Panc1 (cell line): ENCODE measurements at regions not wholly inside any gene's neighbourhood (a gene's known extent, or its start where the extent isn't known, plus 50 kb on each side); places are given as distances from the start of the nearest gene placed in this dataset.

Experiments used
- ATAC-seq: fragments of 200-7000 bp; cut with Tn5 transposase; 2 replicates; pipeline ENCODE4 v1.9.1; 2020; ENCODE audit warnings: mild to moderate bottlenecking, moderate library complexity
- BruUV-seq: library from RNA; stranded (reverse); fragments of 400-500 nt; replicated peaks from 2 replicates; lab custom pipeline; 2021; lab: Mats Ljungman, UMichigan
- CTCF ChIA-PET: fragments of 300-600 bp; sonication (Branson Sonifier 250); formaldehyde crosslinking; loops from one replicate; lab custom pipeline; 2022; ENCODE audit warnings: antibody characterized with exemption; lab: Charles Lee
- POLR2A ChIA-PET: fragments of 300-600 bp; sonication (Branson Sonifier 250); formaldehyde crosslinking; loops from one replicate; lab custom pipeline; 2022; ENCODE audit warnings: antibody characterized with exemption; lab: Charles Lee
- DNase-seq: peaks from one replicate; pipeline ENCODE4 v3.0.0-alpha.2; 2010; ENCODE audit warnings: low read depth, low spot score
- H3K27ac ChIP-seq: 2 replicates; pipeline ENCODE4 v1.5.1; 2011; ENCODE audit warnings: mild to moderate bottlenecking, low read length, inconsistent platforms
- H3K27me3 ChIP-seq: fragments of 200-500 bp; sonication (Bioruptor generic); 2 replicates; pipeline ENCODE4 v1.6.0; 2014; ENCODE audit warnings: low read length, inconsistent platforms; ENCODE audit not compliant: control insufficient read depth, insufficient read depth
- H3K36me3 ChIP-seq: fragments of 200-500 bp; sonication (Bioruptor generic); 2 replicates; pipeline ENCODE4 v1.5.1; 2014; ENCODE audit warnings: inconsistent platforms, mild to moderate bottlenecking, low read length, moderate library complexity; ENCODE audit not compliant: control insufficient read depth, insufficient read depth
- H3K4me1 ChIP-seq: 2 replicates; pipeline ENCODE4 v1.5.1; 2011; ENCODE audit warnings: inconsistent platforms, mild to moderate bottlenecking, low read length, moderate library complexity; ENCODE audit not compliant: control insufficient read depth, insufficient read depth
- H3K4me3 ChIP-seq, 2 experiments: 2 replicates each; pipeline ENCODE4 v1.5.1; 2011 to 2012; ENCODE audit warnings: low read depth in 2 of 2, low read length in 2 of 2, mild to moderate bottlenecking in 2 of 2, inconsistent platforms in 1 of 2, moderate library complexity in 1 of 2
- H3K9me3 ChIP-seq: fragments of 200-500 bp; sonication (Bioruptor generic); 2 replicates; pipeline ENCODE4 v1.5.1; 2014; ENCODE audit warnings: low read depth, mild to moderate bottlenecking, inconsistent platforms, low read length, moderate library complexity; ENCODE audit not compliant: control insufficient read depth, insufficient read depth
- CTCF ChIP-seq: fragments of 450-650 bp; IDR thresholded peaks from 2 replicates; pipeline ENCODE4 v1.5.1; 2017; ENCODE audit warnings: mild to moderate bottlenecking
- REST ChIP-seq, 2 experiments: IDR thresholded peaks; 2 replicates each; pipeline ENCODE4 v1.6.1; 2011 to 2012; ENCODE audit warnings: low read depth in 2 of 2, control low read depth in 1 of 2, low read length in 1 of 2, mild to moderate bottlenecking in 1 of 2, moderate library complexity in 1 of 2; ENCODE audit not compliant: insufficient read depth in 1 of 2
- SIN3A ChIP-seq: IDR thresholded peaks from 2 replicates; pipeline ENCODE4 v1.6.1; 2012; ENCODE audit warnings: low read depth, mild to moderate bottlenecking, low read length, moderate library complexity, borderline replicate concordance; ENCODE audit not compliant: insufficient read depth
- TCF7L2 ChIP-seq: IDR thresholded peaks from 2 replicates; pipeline ENCODE4 v1.6.1; 2011; ENCODE audit warnings: mild to moderate bottlenecking, low read depth, low read length, inconsistent platforms
- in situ Hi-C: cut with HindIII; loops from 2 replicates; pipeline ENCODE4 v1.10.0; 2016; ENCODE audit warnings: low sequenced_read_pairs, low pct_unique_long_range_greater_than_20kb
- intact Hi-C: fragments of 100-400 bp; cut with micrococcal nuclease; formaldehyde crosslinking; loops from one replicate; pipeline ENCODE4 v1.10.0; 2022; ENCODE audit not compliant: unreplicated experiment

GRCh38 chr7:118366363-118366762, 141.9 kb downstream of the ANKRD7 start:
- TF ChIP-seq SIN3A (no peak), REST (IDR thresholded peaks at IDR 0.05; ENCODE audit: insufficient read depth in 1 of 2, low read depth in 2 of 2, low read length in 1 of 2) (no peak), TCF7L2 (no peak), CTCF (no peak)
- Histone ChIP-seq H3K27me3 (no peaks in the 10 kb centered on the region), H3K36me3 (no peaks in the 10 kb centered on the region), H3K4me1 (no peaks in the 10 kb centered on the region), H3K4me3 (no peak overlapping the region), H3K9me3 (no peaks in the 10 kb centered on the region), H3K27ac (no peak overlapping the region)
- BruUV-seq, result no TSS peak
- intact Hi-C loops (no loop called here), in situ Hi-C loops (no loop called here)
- ChIA-PET POLR2A (no interaction called here), CTCF (no interaction called here)
- no peak for DNase-seq
- ATAC-seq, result no peak

GRCh38 chr7:118368958-118369357, 144.5 kb downstream of the ANKRD7 start:
- Histone ChIP-seq H3K4me3 (no peak overlapping the region), H3K36me3 (no peaks in the 10 kb centered on the region), H3K27me3 (no peaks in the 10 kb centered on the region), H3K4me1 (no peaks in the 10 kb centered on the region), H3K9me3 (no peaks in the 10 kb centered on the region), H3K27ac (no peak overlapping the region)
- in situ Hi-C loops (no loop called here), intact Hi-C loops (no loop called here)
- ChIA-PET POLR2A (no interaction called here), CTCF (no interaction called here)
- TF ChIP-seq SIN3A (no peak), REST (IDR thresholded peaks at IDR 0.05; ENCODE audit: insufficient read depth in 1 of 2, low read depth in 2 of 2, low read length in 1 of 2) (no peak), TCF7L2 (no peak)
- BruUV-seq, result no TSS peak
- DNase-seq (no peak), ATAC-seq (no peak)
